DOHH2 (cell line): ENCODE measurements at regions not wholly inside any gene's neighbourhood (a gene's known extent, or its start where the extent isn't known, plus 50 kb on each side); places are given as distances from the start of the nearest gene placed in this dataset.

Experiments used
- H3F3A ChIP-seq: fragments of 200-600 bp; sonication (generic), shearing (Covaris generic); 2 replicates; pipeline ENCODE4 v1.6.0; 2016; ENCODE audit warnings: antibody characterized with exemption, mild to moderate bottlenecking; ENCODE audit not compliant: control insufficient read depth, insufficient read depth
- H3K27ac ChIP-seq: fragments of 200-600 bp; sonication (generic); 2 replicates; pipeline ENCODE4 v1.5.1; 2014; ENCODE audit warnings: low read depth, mild to moderate bottlenecking, low read length, moderate library complexity
- H3K27me3 ChIP-seq: fragments of 200-600 bp; sonication (generic); 2 replicates; pipeline ENCODE4 v1.6.1; 2014; ENCODE audit warnings: mild to moderate bottlenecking, low read length, mixed read lengths; ENCODE audit not compliant: control insufficient read depth
- H3K36me3 ChIP-seq: fragments of 200-600 bp; sonication (generic); 2 replicates; pipeline ENCODE4 v1.6.1; 2014; ENCODE audit warnings: mild to moderate bottlenecking, low read length, moderate library complexity, mixed read lengths; ENCODE audit not compliant: control insufficient read depth
- H3K4me1 ChIP-seq: fragments of 200-600 bp; sonication (generic); 2 replicates; pipeline ENCODE4 v1.6.1; 2014; ENCODE audit warnings: mild to moderate bottlenecking, low read length, mixed read lengths; ENCODE audit not compliant: control insufficient read depth
- H3K4me2 ChIP-seq: fragments of 200-600 bp; sonication (generic); 2 replicates; pipeline ENCODE4 v1.6.0; 2014; ENCODE audit warnings: mild to moderate bottlenecking, low read length, moderate library complexity
- H3K4me3 ChIP-seq: fragments of 200-600 bp; sonication (generic); 2 replicates; pipeline ENCODE4 v1.5.1; 2014; ENCODE audit warnings: mild to moderate bottlenecking, low read length, mixed read lengths
- H3K79me2 ChIP-seq: fragments of 200-600 bp; sonication (generic); 2 replicates; pipeline ENCODE4 v1.6.1; 2014; ENCODE audit warnings: mild to moderate bottlenecking, low read length, mixed read lengths; ENCODE audit not compliant: control insufficient read depth
- H3K9me2 ChIP-seq: fragments of 200-600 bp; sonication (generic); replicated peaks from 2 replicates; pipeline ENCODE4 v1.6.1; 2014; ENCODE audit warnings: mild to moderate bottlenecking, low read length, mixed read lengths; ENCODE audit not compliant: control insufficient read depth
- H3K9me3 ChIP-seq: fragments of 200-600 bp; sonication (generic); 2 replicates; pipeline ENCODE4 v1.6.1; 2014; ENCODE audit warnings: antibody characterized with exemption, low read length, mixed read lengths; ENCODE audit not compliant: control insufficient read depth, insufficient read depth
- H4K20me1 ChIP-seq: fragments of 200-600 bp; sonication (generic); 2 replicates; pipeline ENCODE4 v1.6.0; 2014; ENCODE audit warnings: low read depth, mild to moderate bottlenecking, antibody characterized with exemption, low read length, moderate library complexity; ENCODE audit not compliant: control insufficient read depth, insufficient read depth
- EZH2phosphoT487 ChIP-seq: fragments of 200-600 bp; sonication (generic); IDR thresholded peaks from 2 replicates; pipeline ENCODE4 v1.6.1; 2017; ENCODE audit warnings: borderline replicate concordance, mild to moderate bottlenecking, antibody characterized with exemption, low read length, moderate library complexity, mixed read lengths
- TF ChIP-seq, protein P1 (sequence below): fragments of 200-600 bp; sonication (generic); IDR thresholded peaks from one replicate; pipeline ENCODE4 v1.5.1; 2014; ENCODE audit warnings: antibody characterized with exemption, mild to moderate bottlenecking, low read depth, low read length; ENCODE audit not compliant: poor library complexity, severe bottlenecking

DNA sequence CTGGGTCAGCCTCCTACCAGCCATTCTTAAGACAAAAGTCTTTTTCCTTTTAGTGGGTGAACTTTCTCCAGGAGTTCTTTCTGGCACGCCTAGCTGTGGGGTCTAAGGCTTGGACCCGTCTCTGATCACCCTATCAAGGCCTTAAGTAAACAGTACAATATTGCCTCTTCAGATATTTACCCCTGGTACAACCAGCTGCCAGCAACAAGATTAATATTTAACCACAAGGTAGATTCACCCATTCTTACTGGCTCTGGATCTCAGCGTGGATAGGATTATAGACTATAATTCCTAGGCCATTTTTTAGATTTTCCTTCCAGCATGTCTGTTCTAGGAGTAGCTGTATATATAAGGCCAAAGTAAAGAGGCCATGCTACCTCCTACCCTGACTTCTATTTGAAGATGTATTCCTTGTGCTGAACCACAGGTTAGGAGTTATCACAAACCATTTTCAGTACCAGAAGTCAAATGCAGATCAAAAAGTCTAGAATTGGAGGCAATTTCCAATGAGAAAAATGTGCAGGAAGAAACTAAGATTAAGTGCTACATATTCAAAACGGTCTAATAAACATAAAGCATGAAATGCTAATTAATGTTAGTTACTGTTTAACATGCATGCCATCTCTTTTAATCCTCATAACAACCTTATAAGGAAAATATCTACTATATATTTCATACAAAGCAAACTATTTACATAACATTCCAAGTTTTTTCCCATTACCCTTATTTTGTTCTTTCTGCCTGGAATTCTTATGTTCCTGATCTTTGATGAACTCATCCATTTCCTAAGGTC lies 110.0 kb upstream of the SYN3 start:
- Histone ChIP-seq H3K4me1 (peaks cover 5% of the 10 kb centered on the region), H4K20me1 (no peaks in the 10 kb centered on the region), H3K27me3 (no peaks in the 10 kb centered on the region), H3K9me3 (peaks cover 13% of the 10 kb centered on the region), H3K36me3 (no peaks in the 10 kb centered on the region), H3K4me2 (no peak overlapping the region), H3K4me3 (no peak overlapping the region), H3K79me2 (no peaks in the 10 kb centered on the region), H3K27ac (no peak overlapping the region), H3K9me2 (no peaks in the 10 kb centered on the region), H3F3A (no peaks in the 10 kb centered on the region)
- TF ChIP-seq, protein P1, sequence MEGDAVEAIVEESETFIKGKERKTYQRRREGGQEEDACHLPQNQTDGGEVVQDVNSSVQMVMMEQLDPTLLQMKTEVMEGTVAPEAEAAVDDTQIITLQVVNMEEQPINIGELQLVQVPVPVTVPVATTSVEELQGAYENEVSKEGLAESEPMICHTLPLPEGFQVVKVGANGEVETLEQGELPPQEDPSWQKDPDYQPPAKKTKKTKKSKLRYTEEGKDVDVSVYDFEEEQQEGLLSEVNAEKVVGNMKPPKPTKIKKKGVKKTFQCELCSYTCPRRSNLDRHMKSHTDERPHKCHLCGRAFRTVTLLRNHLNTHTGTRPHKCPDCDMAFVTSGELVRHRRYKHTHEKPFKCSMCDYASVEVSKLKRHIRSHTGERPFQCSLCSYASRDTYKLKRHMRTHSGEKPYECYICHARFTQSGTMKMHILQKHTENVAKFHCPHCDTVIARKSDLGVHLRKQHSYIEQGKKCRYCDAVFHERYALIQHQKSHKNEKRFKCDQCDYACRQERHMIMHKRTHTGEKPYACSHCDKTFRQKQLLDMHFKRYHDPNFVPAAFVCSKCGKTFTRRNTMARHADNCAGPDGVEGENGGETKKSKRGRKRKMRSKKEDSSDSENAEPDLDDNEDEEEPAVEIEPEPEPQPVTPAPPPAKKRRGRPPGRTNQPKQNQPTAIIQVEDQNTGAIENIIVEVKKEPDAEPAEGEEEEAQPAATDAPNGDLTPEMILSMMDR: no peak
- TF ChIP-seq EZH2phosphoT487: no peak

DNA sequence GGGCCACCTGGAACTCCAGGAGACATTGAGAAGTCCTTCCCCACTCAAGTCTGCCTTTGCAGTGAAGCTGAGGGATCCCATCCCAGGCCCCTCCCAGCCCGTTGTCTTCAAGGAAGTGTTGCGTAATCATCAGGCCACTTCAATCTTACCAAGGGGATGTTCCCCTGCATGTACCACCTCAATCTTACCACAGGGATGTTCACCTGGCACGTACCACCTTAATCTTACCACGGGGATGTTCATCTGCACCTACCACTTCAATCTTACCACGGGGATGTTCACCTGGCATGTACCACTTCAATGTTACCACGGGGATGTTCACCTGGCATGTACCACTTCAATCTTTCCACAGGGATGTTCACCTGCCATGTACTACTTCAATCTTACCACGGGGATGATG lies 108.0 kb upstream of the SYN3 start:
- Histone ChIP-seq H3K27ac (no peak overlapping the region), H4K20me1 (no peaks in the 10 kb centered on the region), H3K27me3 (no peaks in the 10 kb centered on the region), H3K4me2 (no peak overlapping the region), H3K9me3 (no peaks in the 10 kb centered on the region), H3K4me1 (peaks cover 3% of the 10 kb centered on the region; the same call in 1 of the 2 replicates), H3K36me3 (no peaks in the 10 kb centered on the region), H3K4me3 (no peak overlapping the region), H3K79me2 (no peaks in the 10 kb centered on the region), H3F3A (no peaks in the 10 kb centered on the region), H3K9me2 (no peaks in the 10 kb centered on the region)
- no peak for TF ChIP-seq EZH2phosphoT487
- TF ChIP-seq, protein P1: no peak

DNA sequence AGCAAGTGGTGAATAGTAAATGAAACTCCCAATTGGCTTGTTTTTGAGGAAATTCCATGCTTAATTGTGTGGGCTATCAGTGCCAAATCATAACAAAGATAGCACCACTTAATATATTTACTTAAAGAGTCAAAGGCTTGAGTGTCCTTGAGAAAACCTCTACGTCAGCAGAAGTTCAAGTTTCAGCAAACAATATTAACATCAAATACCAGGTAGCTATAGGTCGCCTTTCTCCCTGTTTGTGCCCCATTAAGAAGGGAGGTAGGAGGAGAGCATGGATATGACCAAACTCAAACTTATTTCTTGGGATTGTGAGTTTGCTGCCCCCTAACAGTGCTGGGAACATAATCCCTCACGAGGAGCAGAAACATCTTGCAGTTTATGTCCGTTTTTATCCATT lies 105.6 kb upstream of the SYN3 start:
- H3K9me2 ChIP-seq: no peaks in the 10 kb centered on the region
- no peaks in the 10 kb centered on the region for H3K36me3 ChIP-seq
- H4K20me1 ChIP-seq: no peaks in the 10 kb centered on the region
- H3K4me1 ChIP-seq: 0 out of 2 replicates have a peak, but pooled peaks cover 5% of the 10 kb centered on the region
- H3K9me3 ChIP-seq: no peaks in the 10 kb centered on the region
- no peak overlapping the region for H3K27ac ChIP-seq
- no peaks in the 10 kb centered on the region for H3K27me3 ChIP-seq
- no peak overlapping the region for H3K4me2 ChIP-seq
- TF ChIP-seq, protein P1: no peak
- no peak for TF ChIP-seq EZH2phosphoT487
- no peaks in the 10 kb centered on the region for H3F3A ChIP-seq
- no peak overlapping the region for H3K4me3 ChIP-seq
- H3K79me2 ChIP-seq: no peaks in the 10 kb centered on the region
